Panc1 (cell line): ENCODE measurements at regions not wholly inside any gene's neighbourhood (a gene's known extent, or its start where the extent isn't known, plus 50 kb on each side); places are given as distances from the start of the nearest gene placed in this dataset.

ENCODE experiments used
- ATAC-seq: fragments of 200-7000 bp; cut with Tn5 transposase; 2 replicates; pipeline ENCODE4 v1.9.1; 2020; ENCODE audit warnings: mild to moderate bottlenecking, moderate library complexity
- BruUV-seq: library from RNA; stranded (reverse); fragments of 400-500 nt; replicated peaks from 2 replicates; lab custom pipeline; 2021; lab: Mats Ljungman, UMichigan
- CTCF ChIA-PET: fragments of 300-600 bp; sonication (Branson Sonifier 250); formaldehyde crosslinking; loops from one replicate; lab custom pipeline; 2022; ENCODE audit warnings: antibody characterized with exemption; lab: Charles Lee
- POLR2A ChIA-PET: fragments of 300-600 bp; sonication (Branson Sonifier 250); formaldehyde crosslinking; loops from one replicate; lab custom pipeline; 2022; ENCODE audit warnings: antibody characterized with exemption; lab: Charles Lee
- DNase-seq: peaks from one replicate; pipeline ENCODE4 v3.0.0-alpha.2; 2010; ENCODE audit warnings: low read depth, low spot score
- H3K27ac ChIP-seq: 2 replicates; pipeline ENCODE4 v1.5.1; 2011; ENCODE audit warnings: mild to moderate bottlenecking, low read length, inconsistent platforms
- H3K27me3 ChIP-seq: fragments of 200-500 bp; sonication (Bioruptor generic); 2 replicates; pipeline ENCODE4 v1.6.0; 2014; ENCODE audit warnings: low read length, inconsistent platforms; ENCODE audit not compliant: control insufficient read depth, insufficient read depth
- H3K36me3 ChIP-seq: fragments of 200-500 bp; sonication (Bioruptor generic); 2 replicates; pipeline ENCODE4 v1.5.1; 2014; ENCODE audit warnings: inconsistent platforms, mild to moderate bottlenecking, low read length, moderate library complexity; ENCODE audit not compliant: control insufficient read depth, insufficient read depth
- H3K4me1 ChIP-seq: 2 replicates; pipeline ENCODE4 v1.5.1; 2011; ENCODE audit warnings: inconsistent platforms, mild to moderate bottlenecking, low read length, moderate library complexity; ENCODE audit not compliant: control insufficient read depth, insufficient read depth
- H3K4me3 ChIP-seq, 2 experiments: 2 replicates each; pipeline ENCODE4 v1.5.1; 2011 to 2012; ENCODE audit warnings: low read depth in 2 of 2, low read length in 2 of 2, mild to moderate bottlenecking in 2 of 2, inconsistent platforms in 1 of 2, moderate library complexity in 1 of 2
- H3K9me3 ChIP-seq: fragments of 200-500 bp; sonication (Bioruptor generic); 2 replicates; pipeline ENCODE4 v1.5.1; 2014; ENCODE audit warnings: low read depth, mild to moderate bottlenecking, inconsistent platforms, low read length, moderate library complexity; ENCODE audit not compliant: control insufficient read depth, insufficient read depth
- CTCF ChIP-seq: fragments of 450-650 bp; IDR thresholded peaks from 2 replicates; pipeline ENCODE4 v1.5.1; 2017; ENCODE audit warnings: mild to moderate bottlenecking
- POLR2AphosphoS5 ChIP-seq: IDR thresholded peaks from 2 replicates; pipeline ENCODE4 v1.6.1; 2012; ENCODE audit warnings: mild to moderate bottlenecking, low read depth, low read length, moderate library complexity
- REST ChIP-seq, 2 experiments: IDR thresholded peaks; 2 replicates each; pipeline ENCODE4 v1.6.1; 2011 to 2012; ENCODE audit warnings: low read depth in 2 of 2, control low read depth in 1 of 2, low read length in 1 of 2, mild to moderate bottlenecking in 1 of 2, moderate library complexity in 1 of 2; ENCODE audit not compliant: insufficient read depth in 1 of 2
- SIN3A ChIP-seq: IDR thresholded peaks from 2 replicates; pipeline ENCODE4 v1.6.1; 2012; ENCODE audit warnings: low read depth, mild to moderate bottlenecking, low read length, moderate library complexity, borderline replicate concordance; ENCODE audit not compliant: insufficient read depth
- TCF7L2 ChIP-seq: IDR thresholded peaks from 2 replicates; pipeline ENCODE4 v1.6.1; 2011; ENCODE audit warnings: mild to moderate bottlenecking, low read depth, low read length, inconsistent platforms
- in situ Hi-C: cut with HindIII; loops from 2 replicates; pipeline ENCODE4 v1.10.0; 2016; ENCODE audit warnings: low sequenced_read_pairs, low pct_unique_long_range_greater_than_20kb
- intact Hi-C: fragments of 100-400 bp; cut with micrococcal nuclease; formaldehyde crosslinking; loops from one replicate; pipeline ENCODE4 v1.10.0; 2022; ENCODE audit not compliant: unreplicated experiment

GRCh38 chr10:123474700-123475099 is 191.5 kb upstream of the GPR26 start:
- intact Hi-C loops = no loop called here
- ChIA-PET POLR2A (no interaction called here), CTCF (no interaction called here)
- Histone ChIP-seq H3K4me1 (no peaks in the 10 kb centered on the region), H3K27ac (no peak overlapping the region), H3K4me3 (no peak overlapping the region), H3K9me3 (no peaks in the 10 kb centered on the region), H3K27me3 (peaks cover 28% of the 10 kb centered on the region), H3K36me3 (no peaks in the 10 kb centered on the region)
- peak; percentile 47; the same call in 1 of the 2 replicates for ATAC-seq
- no peak for DNase-seq
- in situ Hi-C loops = no loop called here
- TF ChIP-seq REST (IDR thresholded peaks at IDR 0.05; ENCODE audit: insufficient read depth in 1 of 2, low read depth in 2 of 2, low read length in 1 of 2) (no peak), POLR2AphosphoS5 (no peak), SIN3A (no peak), TCF7L2 (no peak), CTCF (no peak)
- BruUV-seq = no TSS peak

- Histone ChIP-seq H3K36me3 (no peaks in the 10 kb centered on the region), H3K27me3 (peaks cover 29% of the 10 kb centered on the region), H3K27ac (no peak overlapping the region), H3K4me3 (no peak overlapping the region), H3K4me1 (no peaks in the 10 kb centered on the region), H3K9me3 (no peaks in the 10 kb centered on the region)
- no peak for DNase-seq
- ATAC-seq = no peak
- intact Hi-C loops (no loop called here), in situ Hi-C loops (no loop called here)
- no TSS peak for BruUV-seq
- ChIA-PET CTCF (no interaction called here), POLR2A (no interaction called here)
- TF ChIP-seq SIN3A (no peak), TCF7L2 (no peak), REST (IDR thresholded peaks at IDR 0.05; ENCODE audit: insufficient read depth in 1 of 2, low read depth in 2 of 2, low read length in 1 of 2) (no peak), POLR2AphosphoS5 (no peak), CTCF (no peak)
These were observed 190.7 kb upstream of the GPR26 start for GRCh38 chr10:123475466-123475865.
